ENCODE measurements at regions not wholly inside any gene's neighbourhood (a gene's known extent, or its start where the extent isn't known, plus 50 kb on each side); places are given as distances from the start of the nearest gene placed in this dataset.

- DNase-seq: no peak
- TF ChIP-seq CTCF (IDR thresholded peaks at IDR 0.05): no peak
- no peaks in the 10 kb centered on the region for H3K36me3 ChIP-seq (ENCODE audit: low read depth)
- H3K4me1 ChIP-seq (ENCODE audit: low read depth): no peaks in the 10 kb centered on the region
- no peak overlapping the region for H3K4me3 ChIP-seq
- H3K9me3 ChIP-seq: no peaks in the 10 kb centered on the region
- intact Hi-C loops (cut with DNase I, micrococcal nuclease): no loop called here
- ATAC-seq: no peak
Observed at GRCh38 chr14:51498411-51499227, 153.1 kb upstream of the FRMD6 start.

GRCh38 chr14:51500776-51501175, 150.9 kb upstream of the FRMD6 start:
- TF ChIP-seq CTCF (IDR thresholded peaks at IDR 0.05): no peak
- intact Hi-C loops (cut with DNase I, micrococcal nuclease): no loop called here
- H3K9me3 ChIP-seq: no peaks in the 10 kb centered on the region
- no peak for ATAC-seq
- H3K4me1 ChIP-seq (ENCODE audit: low read depth): no peaks in the 10 kb centered on the region
- no peaks in the 10 kb centered on the region for H3K36me3 ChIP-seq (ENCODE audit: low read depth)
- DNase-seq: no peak
- H3K4me3 ChIP-seq: no peak overlapping the region

GRCh38 chr14:51501746-51502145, 150.0 kb upstream of the FRMD6 start:
- intact Hi-C loops (cut with DNase I, micrococcal nuclease): no loop called here
- DNase-seq (no peak), ATAC-seq (no peak)
- H3K4me3 ChIP-seq: no peak overlapping the region
- no peaks in the 10 kb centered on the region for H3K36me3 ChIP-seq (ENCODE audit: low read depth)
- H3K4me1 ChIP-seq (ENCODE audit: low read depth): no peaks in the 10 kb centered on the region
- H3K9me3 ChIP-seq: no peaks in the 10 kb centered on the region
- no peak for TF ChIP-seq CTCF (IDR thresholded peaks at IDR 0.05)

- Histone ChIP-seq H3K9me3 (no peaks in the 10 kb centered on the region), H3K36me3 (ENCODE audit: low read depth) (no peaks in the 10 kb centered on the region), H3K4me3 (no peak overlapping the region), H3K4me1 (ENCODE audit: low read depth) (no peaks in the 10 kb centered on the region)
- DNase-seq (no peak), ATAC-seq (no peak)
- no peak for TF ChIP-seq CTCF (IDR thresholded peaks at IDR 0.05)
- intact Hi-C loops (cut with DNase I, micrococcal nuclease): no loop called here
Observed at GRCh38 chr14:51504669-51505068, 147.0 kb upstream of the FRMD6 start.

GRCh38 chr14:51507511-51507905, 144.2 kb upstream of the FRMD6 start:
- Histone ChIP-seq H3K4me3 (no peak overlapping the region), H3K9me3 (no peaks in the 10 kb centered on the region), H3K4me1 (ENCODE audit: low read depth) (no peaks in the 10 kb centered on the region), H3K36me3 (ENCODE audit: low read depth) (no peaks in the 10 kb centered on the region)
- intact Hi-C loops (cut with DNase I, micrococcal nuclease): no loop called here
- ATAC-seq (no peak), DNase-seq (no peak)
- no peak for TF ChIP-seq CTCF (IDR thresholded peaks at IDR 0.05)

All from mucosa of descending colon (tissue), 3 donors.